Stimulated activated CD8-positive, alpha-beta memory T cell treated with anti-CD3 and anti-CD28 coated beads, Interleukin-12 subunit alpha, Interleukin-12 subunit beta, amount 100 ng/mL, for 4 hours (primary cell): ENCODE measurements at regions not wholly inside any gene's neighbourhood (a gene's known extent, or its start where the extent isn't known, plus 50 kb on each side); places are given as distances from the start of the nearest gene placed in this dataset.
A peak's percentile ranks its signal among the peaks of the same experiment; 100 is the strongest.

Experiments
- DNase-seq: peaks from one replicate; pipeline ENCODE4 v3.0.0-alpha.2; 2020; ENCODE audit warnings: low read depth

GRCh38 chr12:3991798-3992580 is 118.8 kb upstream of the PARP11 start:
- no peak for DNase-seq

DNA sequence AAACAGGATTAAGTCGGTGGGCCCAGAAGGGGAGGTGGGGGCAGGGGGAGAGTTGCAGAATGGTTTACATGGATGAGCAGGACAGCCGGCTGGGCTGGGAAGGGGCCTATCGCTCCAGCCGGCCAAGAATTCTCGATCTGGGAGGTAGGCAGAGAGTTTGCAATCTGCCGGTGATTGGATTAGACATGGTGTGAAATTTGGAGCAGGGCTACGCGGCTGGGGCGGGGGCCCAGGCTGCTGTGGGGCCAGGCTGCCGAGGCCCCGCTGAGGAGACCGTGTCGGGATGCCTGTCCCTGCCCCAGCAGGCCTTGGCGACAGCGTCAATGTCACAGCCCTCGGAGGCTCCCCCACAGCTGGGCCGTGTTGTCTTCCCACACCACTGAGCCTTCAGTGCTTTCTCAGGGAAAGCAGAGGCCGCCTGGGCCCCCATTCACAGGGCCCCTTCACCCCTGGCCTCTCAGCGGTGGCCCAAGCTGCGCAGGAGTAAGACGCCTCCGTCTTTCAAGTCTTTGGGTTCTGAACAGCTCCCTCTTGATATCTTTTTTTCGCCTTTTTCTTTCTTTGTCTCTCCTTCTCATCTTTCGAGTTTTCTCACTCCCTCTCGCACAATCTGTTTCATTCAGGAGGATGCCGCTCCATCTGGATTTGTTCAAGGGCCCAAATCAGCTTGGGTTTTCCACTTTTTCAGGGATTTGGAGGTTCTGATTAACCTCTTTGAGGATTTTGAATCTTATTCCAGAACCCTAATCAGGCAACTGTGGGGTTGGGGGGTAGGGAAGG is 117.5 kb upstream of the PARP11 start:
- DNase-seq: no peak

GRCh38 chr12:3989218-3989550 is 116.0 kb upstream of the PARP11 start:
- DNase-seq: no peak

GRCh38 chr12:3988519-3989217 is 115.5 kb upstream of the PARP11 start:
- DNase-seq: no peak

DNA sequence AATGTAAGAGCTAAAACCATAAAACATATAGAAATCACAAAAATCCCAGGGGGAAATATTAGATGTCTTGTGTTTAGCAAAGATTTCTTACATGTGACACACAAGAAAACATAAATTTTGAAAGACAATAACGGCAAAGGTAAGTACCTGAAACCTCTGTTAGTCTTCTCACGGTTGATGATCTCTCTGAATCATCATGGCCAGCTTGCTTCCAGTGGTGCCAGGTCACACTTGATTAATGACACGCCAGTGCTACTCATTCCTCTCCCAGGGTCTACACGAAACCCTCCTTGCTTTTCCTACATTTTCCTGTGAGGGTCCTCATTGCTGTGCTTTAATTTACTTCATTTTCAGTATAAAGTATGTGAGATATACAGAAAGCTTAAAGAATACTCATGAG is 114.4 kb upstream of the PARP11 start:
- no peak for DNase-seq

DNA sequence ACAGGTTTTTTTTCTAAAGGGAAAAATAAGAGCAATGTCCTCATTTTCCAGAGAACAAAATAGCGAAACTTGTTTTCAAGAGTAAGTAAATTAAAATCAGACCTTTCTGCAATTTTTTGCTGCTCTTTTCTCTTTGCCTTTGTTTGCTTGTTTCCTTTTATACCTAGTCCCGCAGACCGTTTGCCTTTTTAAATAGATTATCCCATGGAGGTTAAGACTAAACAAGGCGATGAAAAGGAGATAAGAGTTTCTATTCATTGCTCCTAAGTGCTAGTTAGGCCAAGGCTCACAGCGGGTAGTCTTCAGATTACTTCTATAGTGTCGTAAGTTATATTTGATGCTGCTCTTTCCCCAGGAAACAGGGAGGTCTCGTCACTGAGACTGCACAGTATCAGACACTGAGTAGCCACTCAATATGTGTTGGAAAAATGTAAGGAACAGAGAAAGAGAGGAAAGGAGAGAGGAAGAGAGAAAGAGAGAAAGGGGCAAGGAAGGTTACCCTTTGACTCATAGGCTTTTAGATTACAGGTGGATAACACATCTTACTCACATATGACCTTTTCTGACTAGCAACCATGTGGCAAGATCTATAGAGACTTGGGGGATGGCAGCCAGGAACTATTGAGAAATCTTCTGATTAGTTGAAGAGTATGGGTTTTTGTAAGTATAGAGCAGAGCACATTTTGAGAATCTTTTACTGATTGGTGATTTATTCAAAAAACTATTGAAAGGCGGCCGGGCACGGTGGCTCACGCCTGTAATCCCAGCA is 107.5 kb upstream of the PARP11 start:
- no peak for DNase-seq

- no peak for DNase-seq
Measured at GRCh38 chr12:3977621-3978020, 104.4 kb upstream of the PARP11 start.

- no peak for DNase-seq
Measured at GRCh38 chr12:3976351-3976938, 103.2 kb upstream of the PARP11 start.

DNA sequence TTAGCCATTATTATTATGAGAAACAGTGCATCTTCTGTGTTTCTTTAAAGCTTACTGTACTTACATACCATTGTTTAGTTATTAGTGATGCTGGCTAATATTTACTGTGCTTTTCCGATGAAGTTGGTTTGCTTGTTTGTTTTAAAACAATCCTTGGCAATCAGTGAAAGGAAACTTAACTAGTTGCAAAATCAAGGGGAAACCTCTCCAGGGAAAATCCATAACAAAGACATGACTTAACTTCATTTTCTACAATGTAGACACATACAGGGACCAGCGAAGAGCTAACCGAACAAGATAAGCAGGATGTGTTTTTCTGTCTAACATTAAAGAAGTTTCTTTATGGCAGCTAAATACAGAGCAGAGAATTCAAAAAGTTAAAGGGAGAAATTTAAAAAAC is 102.5 kb upstream of the PARP11 start:
- DNase-seq: no peak

DNA sequence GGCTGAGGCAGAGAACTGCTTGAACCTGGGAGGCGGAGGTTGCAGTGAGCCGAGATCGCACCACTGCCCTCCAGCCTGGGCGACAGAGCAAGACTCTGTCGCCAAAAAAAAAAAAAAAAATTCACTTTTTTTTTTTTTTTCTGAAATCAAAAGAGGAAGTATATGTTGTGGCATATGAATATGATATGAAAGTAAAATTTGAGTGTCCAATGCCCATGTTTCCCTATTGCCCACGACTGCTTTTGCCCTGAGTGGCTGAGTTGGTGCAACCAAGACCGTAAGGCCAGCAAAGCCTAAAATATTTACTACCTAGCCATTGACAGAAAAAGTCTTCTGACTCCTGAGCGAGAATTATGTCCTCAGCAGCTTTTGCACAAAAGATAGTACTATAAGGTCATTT is 101.7 kb upstream of the PARP11 start:
- DNase-seq: no peak

DNA sequence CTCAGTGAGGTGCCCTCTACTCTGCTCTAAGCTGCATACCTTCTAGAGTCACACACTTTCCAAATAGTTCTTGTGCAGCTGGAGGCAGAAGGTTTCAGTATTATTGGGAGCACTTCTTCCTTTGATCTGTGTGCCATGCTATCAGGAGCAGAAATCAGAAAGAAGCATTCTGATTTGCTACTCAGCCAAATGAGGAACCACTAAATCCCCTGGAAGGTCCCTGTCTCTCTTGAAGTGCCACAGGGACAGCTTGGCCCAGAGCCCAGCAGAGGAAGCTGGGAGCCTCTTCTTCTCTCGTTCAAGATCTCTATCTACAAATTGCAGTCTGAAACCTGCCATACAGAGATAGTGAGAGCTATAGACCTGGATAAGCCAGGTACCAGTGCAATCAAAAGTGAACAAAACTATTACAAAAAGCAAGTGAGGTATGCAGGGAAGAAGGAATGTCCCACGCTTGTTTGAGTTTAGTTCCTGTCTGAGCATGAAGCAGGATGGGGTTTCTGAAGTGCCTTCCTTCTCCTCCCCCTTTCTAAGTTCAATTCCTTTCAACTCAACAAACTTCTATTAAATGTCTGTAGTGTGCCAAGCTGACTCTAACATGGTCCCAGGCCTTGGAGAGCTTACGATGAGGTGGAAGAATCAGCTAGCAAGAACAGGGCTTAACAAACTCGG is 100.9 kb upstream of the PARP11 start:
- no peak for DNase-seq

GRCh38 chr12:3973269-3973884 is 100.2 kb upstream of the PARP11 start:
- no peak for DNase-seq

GRCh38 chr12:3972576-3972975 is 99.4 kb upstream of the PARP11 start:
- no peak for DNase-seq

DNA sequence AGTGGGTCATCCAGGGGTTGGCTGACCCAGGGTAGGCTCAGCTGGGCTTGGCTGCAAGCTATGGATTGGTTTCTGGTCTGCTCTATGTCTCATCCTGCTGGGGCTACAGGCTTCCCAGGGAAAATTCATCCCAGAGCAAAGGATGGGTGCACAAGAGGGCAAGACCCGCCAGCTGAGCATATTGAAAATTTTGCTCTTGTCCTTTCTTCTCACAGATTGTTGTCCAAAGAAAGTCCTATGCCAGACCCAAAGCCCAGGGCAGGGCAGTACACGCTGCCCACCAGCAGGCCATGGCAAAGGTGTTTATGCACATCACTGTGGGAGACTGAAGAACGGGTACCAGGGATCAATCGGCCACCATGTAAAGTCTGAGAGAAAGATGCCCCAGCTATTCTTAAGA is 95.3 kb upstream of the PARP11 start:
- DNase-seq: no peak

- no peak for DNase-seq
Measured at GRCh38 chr12:3967556-3968160, 94.5 kb upstream of the PARP11 start.

GRCh38 chr12:3966376-3966775 is 93.2 kb upstream of the PARP11 start:
- DNase-seq: no peak

- DNase-seq: no peak
Measured at GRCh38 chr12:3965046-3965445, 91.8 kb upstream of the PARP11 start.

GRCh38 chr12:3964439-3964838 is 91.2 kb upstream of the PARP11 start:
- DNase-seq: no peak

DNA sequence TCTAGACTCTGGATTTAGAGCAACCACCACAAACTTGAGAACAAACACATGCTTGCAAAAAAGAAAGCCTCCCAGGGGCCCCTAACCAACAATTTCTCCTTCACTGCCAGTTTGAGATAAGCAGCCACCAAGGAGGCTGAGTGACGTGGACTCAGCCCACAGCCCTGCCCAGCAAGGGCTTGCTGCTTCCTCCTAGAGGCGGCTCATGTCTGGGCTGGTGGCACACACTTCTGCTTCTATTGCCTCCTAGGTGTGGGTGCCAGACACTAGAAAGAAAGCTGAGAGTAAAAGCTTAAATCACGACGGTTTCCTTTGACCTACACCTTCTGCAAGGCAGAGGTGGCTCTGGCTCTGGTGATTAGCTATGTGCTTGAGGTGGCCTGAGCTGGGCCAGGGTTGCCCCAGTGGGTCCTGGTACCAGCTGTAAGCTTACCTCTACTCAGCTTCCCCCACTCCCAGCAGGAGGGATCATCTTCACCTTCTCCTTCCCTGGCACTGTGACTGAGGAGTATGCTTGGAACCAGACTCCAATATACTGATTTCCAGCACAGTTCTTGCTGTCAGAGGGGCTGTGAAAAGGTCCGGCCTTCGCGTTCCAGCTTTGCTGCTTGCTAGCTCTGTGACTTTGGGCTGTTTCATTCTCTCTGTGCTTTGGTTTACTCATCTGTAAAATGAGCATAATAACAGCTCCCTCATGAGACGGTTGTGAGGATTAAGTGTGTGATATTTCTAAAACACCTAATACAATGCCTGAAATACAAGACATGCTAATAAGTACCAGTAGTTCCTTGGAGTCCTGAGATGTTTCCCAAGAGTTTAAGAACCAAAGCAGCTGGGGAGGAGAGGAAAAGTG is 89.7 kb upstream of the PARP11 start:
- DNase-seq: peak; percentile 26

- DNase-seq: no peak
Measured at GRCh38 chr12:3961591-3961990, 88.4 kb upstream of the PARP11 start.
